Myocyte (in vitro differentiated cells): ENCODE measurements at regions not wholly inside any gene's neighbourhood (a gene's known extent, or its start where the extent isn't known, plus 50 kb on each side); places are given as distances from the start of the nearest gene placed in this dataset.

Experiments
- DNase-seq: peaks from one replicate; pipeline ENCODE4 v3.0.0-alpha.2; 2012; ENCODE audit warnings: low read depth

DNA sequence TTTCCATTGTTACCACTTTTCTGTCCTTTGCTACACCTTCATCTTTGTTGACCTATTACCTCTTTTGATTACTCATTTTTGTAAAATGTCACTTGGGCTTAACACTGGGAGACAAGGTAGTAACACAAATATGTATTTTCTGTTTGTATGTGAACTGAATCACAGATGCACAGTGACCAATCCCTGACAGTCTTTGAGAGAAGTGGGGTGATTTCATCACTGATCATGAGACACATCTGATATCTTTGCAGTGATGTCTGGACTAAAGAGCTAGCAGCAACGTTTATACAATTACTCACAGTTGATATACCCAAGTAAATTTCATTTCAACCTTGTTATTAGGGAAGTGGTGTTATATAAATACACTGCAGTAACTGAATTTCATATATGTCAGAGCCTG lies 1397.4 kb upstream of the SPRY2 start:
- no peak for DNase-seq

DNA sequence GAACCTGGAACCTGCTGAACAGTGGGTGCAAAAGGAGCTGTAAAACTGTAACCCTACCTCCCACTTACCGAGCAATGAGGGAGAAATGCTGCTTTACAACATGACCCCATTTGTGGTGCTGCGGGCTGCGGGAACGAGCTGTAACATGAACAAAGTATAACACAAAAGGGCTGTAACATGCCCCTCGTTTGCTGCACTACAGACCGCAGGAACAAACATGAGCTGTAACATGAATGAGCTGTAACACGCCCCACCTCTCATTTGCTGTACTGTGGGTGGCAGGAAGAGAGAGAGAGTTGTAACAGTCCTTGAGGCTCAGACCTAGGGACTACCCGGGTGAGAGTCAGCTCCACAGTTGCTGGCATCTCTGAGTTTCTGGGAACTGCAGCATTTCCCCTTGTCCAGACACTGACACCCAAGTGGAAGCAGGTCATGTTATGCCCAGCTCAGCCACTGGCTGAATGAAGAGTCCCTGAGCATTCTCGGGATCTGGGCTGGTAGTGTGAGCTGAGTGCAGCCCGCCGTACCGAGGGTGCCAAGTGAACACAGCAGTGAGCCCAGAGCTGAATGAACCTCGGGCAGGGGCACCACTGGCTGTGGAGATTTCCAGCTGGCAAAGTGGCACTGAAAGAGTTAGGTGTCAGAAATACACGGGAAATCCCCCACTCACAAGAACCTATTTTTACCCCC lies 1385.3 kb upstream of the SPRY2 start:
- no peak for DNase-seq

DNA sequence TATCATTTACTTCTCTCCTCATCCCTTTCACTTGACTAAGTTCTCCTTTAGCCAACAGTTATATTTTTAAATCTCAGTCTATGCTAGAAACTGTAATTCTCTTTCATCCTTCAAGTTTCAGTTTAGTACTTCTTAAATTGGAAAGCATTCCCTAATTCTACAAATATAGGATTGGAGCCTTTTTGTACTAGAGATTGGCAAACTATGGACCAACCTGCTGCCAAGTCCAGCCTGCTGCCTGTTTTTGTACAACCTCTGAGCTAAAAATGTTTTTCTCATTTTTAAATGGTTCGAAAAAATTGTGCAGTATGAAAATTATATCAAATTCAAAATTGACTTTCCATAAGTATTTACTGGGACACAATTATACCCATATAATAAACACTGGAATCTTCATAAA lies 1381.5 kb upstream of the SPRY2 start:
- DNase-seq, result no peak

- DNase-seq, result no peak
Measured at GRCh38 chr13:81721400-81721799, 1380.5 kb upstream of the SPRY2 start.

GRCh38 chr13:81714513-81714912 lies 1373.6 kb upstream of the SPRY2 start:
- no peak for DNase-seq

DNA sequence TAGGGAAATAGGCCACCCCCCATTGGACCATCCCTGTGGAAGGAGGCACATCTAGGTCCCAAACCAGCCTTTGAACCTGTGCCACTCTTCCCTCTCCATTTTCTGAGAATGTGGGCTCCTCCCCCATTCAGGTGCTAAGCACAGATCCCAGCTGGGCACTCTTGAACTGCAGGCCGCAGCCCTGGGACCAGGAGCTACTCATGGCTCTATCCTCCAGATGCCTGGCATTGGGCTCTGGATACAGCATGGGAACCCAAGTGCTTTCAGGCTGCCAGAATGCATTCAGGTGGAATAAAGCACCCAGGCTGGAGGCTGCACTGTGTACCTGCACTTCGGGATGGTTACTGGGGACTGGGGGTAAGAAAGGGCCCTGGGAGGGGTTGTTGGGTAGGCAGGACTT lies 1372.3 kb upstream of the SPRY2 start:
- no peak for DNase-seq

DNA sequence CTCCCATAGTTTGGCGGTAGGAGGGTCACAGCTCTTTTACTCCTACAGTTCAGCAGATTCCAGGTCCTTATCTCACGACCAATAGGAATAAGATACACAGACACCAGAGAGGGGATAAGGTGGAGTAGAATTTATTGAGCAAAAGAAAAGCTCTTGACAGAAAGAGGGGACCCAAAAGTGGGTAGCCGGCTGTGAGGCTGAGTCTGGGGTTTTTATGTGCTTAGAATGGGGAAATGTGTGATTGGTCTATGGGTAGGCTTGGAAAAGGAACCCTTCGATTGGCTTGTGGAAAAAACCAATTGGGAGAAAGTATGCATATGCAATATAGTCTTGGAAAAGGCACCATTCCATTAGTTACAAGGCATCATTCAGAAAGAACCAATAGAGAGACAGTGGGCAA lies 1356.9 kb upstream of the SPRY2 start:
- no peak for DNase-seq

DNA sequence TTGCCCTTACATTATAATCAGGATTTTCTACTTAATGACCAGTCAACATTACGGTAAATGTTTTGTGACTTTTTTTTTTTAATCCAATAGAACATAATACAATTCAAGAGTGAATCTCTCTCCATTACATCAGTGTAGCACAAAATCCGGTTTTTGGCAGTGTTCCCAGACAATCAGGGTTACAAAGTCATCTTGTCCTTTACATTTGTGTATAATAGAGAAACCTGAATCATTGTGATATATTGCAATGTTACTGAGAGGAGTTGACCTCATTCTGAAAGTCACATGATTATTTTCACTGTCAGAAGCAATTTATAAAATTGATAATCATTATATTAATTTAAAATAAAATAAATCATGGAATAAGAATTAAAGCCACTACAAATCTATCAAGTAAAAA lies 1346.0 kb upstream of the SPRY2 start:
- DNase-seq, result peak; percentile 5

GRCh38 chr13:81683521-81683920 lies 1342.6 kb upstream of the SPRY2 start:
- no peak for DNase-seq

DNA sequence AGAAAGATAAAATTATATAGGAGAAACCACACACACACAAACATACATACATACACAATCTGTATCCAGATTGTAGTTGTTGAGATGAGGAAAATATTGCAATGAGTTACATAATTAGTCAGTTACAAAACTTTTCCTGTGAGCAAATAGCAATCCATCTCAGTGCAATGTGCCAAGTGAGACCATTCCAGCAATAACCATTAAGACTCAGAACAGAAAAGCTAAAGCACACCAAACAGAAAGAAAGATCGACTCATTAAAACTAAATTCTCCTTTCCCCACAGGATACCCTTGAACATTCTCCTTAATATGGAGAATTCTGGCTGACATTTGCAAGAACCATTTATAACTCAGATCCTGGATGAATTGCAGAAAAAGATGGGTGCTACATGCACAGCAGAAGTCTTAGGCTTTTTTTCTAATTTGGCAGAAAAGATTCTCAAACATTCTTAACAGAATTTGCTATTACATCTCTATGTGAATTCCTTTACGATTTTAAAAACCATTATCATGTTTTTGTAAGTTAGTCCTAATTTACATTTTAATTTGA lies 1341.2 kb upstream of the SPRY2 start:
- no peak for DNase-seq

DNA sequence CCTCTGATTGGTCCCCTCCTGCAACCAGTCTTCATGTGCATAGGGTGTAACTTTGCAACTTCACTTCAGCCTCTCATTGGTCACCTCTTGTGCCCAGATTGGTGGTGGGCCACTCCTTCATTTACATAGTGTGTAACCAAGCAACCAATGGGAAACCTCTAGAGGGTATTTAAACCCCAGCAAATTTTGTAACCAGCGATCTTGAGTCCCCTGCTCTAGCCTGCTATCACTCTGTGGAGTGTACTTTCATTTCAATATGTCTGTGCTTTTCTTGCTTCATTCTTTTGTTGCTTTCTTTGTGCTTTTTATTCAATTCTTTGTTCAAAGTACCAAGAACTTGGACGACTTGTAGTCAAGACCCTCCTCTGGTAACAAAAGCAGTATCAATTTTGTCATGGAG lies 1336.9 kb upstream of the SPRY2 start:
- DNase-seq, result no peak

GRCh38 chr13:81676008-81676407 lies 1335.1 kb upstream of the SPRY2 start:
- no peak for DNase-seq

DNA sequence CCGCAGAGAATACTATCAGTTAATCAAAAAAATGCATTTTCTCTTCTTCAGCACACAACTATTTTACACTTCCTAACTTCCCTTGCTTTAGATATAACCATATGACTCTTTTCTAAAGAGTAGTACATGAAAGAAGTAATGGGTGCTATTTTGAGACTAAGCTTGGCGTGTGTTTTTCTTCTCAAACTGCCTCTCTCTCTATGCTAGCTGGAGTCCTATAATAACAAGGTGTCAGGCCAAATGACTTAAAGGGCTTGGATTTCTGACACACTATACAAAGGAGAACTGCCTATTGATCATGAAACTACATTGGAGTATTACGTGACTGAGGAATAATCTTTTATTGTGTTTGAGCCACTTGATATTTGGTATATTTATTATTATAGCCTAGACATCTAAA lies 1330.1 kb upstream of the SPRY2 start:
- no peak for DNase-seq

- no peak for DNase-seq
Measured at GRCh38 chr13:81670048-81670447, 1329.1 kb upstream of the SPRY2 start.

DNA sequence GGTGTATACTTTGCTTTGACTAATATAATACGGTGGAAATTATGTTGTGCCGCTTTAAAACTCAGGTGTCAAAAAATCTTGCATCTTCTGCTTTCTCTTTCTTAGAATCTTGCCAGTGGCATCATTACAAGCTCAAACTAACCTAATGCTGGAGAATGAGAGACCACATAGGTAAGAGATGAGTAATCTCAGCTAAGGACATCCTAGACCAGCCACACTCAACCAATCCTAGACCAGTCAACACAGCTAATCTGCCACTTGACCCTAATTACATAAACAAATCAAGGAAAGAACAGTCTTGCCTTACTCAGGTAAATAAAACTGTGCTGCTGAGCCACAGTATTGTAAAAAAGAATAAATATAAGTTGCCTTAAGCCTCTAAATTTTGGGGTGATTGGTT lies 1323.9 kb upstream of the SPRY2 start:
- DNase-seq, result no peak

DNA sequence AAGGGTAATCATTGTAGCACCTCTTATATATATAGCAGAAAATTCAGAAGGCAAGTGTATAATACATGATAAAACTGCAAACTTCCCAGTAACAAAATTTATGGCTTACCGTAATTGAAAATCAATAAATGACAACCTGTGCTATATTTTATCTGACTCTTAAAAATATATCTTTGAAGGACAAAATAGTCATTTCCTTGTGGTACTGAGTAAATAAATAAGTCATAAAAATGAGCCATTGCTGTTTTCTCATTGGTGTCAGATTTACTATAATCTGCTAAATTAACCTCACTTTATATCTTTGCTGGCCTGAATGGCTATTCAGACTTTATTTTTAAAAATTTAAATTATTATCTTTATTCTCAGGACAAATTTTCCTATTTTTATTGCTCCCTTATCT lies 1319.1 kb upstream of the SPRY2 start:
- DNase-seq, result no peak

DNA sequence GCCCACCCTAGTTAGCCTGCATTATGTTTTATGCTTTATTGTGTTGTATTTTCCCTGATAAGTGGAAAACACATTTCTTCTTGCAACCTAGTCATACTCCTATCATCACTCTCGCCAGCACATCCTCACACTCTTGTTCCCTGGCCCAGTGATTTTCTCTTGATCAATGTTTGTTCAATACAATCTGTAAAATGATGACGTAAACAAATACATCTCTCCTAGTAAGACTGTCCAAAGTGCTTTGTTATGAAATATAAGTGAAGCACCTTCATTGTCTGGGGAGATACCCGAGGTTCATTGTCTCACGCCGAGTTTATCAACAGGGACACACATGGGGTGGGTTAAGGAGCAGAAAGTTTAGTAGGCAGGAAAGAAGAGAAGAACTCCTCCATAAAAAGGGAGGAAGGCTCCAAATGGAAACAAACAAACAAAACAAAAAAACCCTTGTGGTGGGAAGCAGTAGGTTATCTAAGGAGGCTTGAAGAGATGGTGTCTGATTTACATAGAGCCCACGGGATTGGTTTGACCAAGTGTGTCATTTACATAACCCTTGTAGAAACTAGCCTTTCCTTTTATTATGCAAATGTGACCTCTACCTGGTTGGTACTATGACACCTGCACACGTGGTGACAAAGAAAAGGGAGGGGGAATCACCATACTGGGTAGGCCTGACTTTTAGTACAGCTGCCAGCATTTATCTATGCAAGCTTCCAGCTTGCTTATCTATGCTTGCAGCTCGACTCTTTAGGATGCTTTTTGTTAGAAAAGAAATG lies 1317.9 kb upstream of the SPRY2 start:
- DNase-seq, result no peak

DNA sequence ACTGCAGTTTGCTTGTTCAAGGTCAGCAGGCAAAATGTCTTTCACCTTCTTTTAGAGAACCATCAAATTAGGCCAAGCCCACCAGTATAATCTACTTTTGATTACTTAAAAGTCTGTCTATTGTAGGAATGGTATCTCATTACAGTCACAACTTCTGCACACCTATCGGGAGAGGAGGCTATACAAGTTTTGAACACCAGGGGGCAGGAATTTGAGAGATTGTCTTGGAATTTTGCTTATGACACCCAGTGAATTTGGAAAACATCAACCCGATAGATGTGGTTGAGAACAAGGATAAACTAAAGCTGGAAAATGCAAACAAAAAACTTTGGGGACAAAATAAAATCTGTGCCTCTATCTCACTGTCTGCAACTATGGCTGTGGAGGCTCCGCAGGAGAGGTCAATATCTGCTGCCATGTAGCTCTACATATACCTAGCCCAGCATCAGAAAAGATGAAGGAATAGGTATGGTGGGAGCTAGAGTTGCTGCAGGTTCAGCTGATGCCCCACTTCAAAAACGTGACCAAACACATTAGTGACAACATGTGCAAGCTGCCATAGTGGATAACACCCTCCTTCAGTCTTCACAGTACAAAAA lies 1299.2 kb upstream of the SPRY2 start:
- DNase-seq, result no peak

DNA sequence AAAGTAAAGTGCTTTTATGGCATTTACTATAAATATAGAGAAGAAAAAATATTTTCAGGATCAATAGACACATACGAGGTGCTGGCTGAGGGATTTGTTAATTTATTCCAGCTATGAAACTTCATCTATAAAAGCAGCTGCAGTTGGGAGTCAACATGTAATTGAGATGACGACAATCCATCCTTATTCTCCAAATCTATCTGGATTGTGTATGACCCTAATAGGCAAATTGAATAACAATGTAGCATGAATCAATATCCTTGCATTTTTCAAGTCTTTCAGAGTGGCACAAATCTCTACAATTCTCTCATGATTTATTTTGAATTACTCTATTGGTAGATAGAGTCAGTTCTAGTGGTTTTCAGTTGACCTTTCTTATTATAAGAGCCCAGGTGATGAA lies 1296.5 kb upstream of the SPRY2 start:
- DNase-seq, result no peak

DNA sequence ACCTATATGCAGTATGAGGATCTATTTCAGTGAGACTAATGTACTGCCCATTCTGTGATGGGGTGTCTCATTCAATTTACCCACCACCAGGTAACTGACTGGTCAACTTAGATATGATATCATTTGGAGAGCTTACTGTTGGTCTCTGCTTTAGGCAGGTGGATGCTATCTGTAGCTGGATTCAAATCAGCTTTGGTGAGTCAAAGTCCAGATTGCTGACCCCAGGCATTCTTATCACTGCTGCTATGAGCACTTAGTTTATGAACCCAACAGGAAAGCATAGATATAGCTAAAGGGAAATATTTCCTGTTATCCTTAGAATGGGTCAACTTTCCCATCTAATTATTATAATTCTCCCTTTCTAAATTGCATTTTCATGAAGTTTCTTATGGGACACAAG lies 1295.2 kb upstream of the SPRY2 start:
- DNase-seq, result no peak

- DNase-seq, result no peak
Measured at GRCh38 chr13:81615031-81615430, 1274.1 kb upstream of the SPRY2 start.

DNA sequence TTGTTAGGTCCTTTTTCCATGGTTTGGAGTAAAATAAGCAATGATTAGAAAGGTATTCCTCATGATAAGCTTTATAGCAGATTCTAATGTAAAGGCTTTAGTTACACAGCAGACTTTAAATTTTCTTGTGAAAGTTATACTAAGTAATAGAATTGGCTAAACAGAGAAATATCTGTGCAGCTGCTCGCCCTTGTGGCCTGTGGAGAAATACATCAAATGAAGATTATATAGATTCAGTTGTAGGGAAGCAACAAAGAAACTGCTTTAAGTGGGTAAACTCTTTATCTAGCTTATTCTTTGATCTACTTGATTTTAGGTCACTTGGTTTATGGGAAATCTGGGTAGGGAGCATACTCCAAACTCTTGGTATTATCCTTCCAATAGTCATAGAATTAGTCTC lies 1269.7 kb upstream of the SPRY2 start:
- DNase-seq, result no peak
